ENCODE measurements at regions not wholly inside any gene's neighbourhood (a gene's known extent, or its start where the extent isn't known, plus 50 kb on each side); places are given as distances from the start of the nearest gene placed in this dataset.

- no peak overlapping the region for H3K4me3 ChIP-seq (ENCODE audit: insufficient read depth, low read depth, low read length)
- no peaks in the 10 kb centered on the region for H3K27me3 ChIP-seq (ENCODE audit: control insufficient read depth, insufficient read depth, low read length, poor library complexity, severe bottlenecking)
- no peak overlapping the region for H3K27ac ChIP-seq (ENCODE audit: insufficient read depth, low read depth, low read length, poor library complexity, severe bottlenecking)
- H3K9me3 ChIP-seq (ENCODE audit: control insufficient read depth, low read length) = no peaks in the 10 kb centered on the region
- no peaks in the 10 kb centered on the region for H3K4me1 ChIP-seq (ENCODE audit: control insufficient read depth, insufficient read depth, low read length)
- WGBS, 2 experiments = 94 to 95% methylated on average over 6 to 7 of the region's 7 CpGs
- no peaks in the 10 kb centered on the region for H3K36me3 ChIP-seq (ENCODE audit: control insufficient read depth, insufficient read depth, low read length)
These were observed 355.0 kb upstream of the MAP3K7 start for GRCh38 chr6:90941885-90942284.

GRCh38 chr6:90940812-90941481 lies 354.1 kb upstream of the MAP3K7 start:
- H3K4me3 ChIP-seq (ENCODE audit: insufficient read depth, low read depth, low read length) = no peak overlapping the region
- 55 to 64% methylated on average over 2 to 5 of the region's 5 CpGs for WGBS, 2 experiments
- no peaks in the 10 kb centered on the region for H3K27me3 ChIP-seq (ENCODE audit: control insufficient read depth, insufficient read depth, low read length, poor library complexity, severe bottlenecking)
- no peaks in the 10 kb centered on the region for H3K9me3 ChIP-seq (ENCODE audit: control insufficient read depth, low read length)
- H3K27ac ChIP-seq (ENCODE audit: insufficient read depth, low read depth, low read length, poor library complexity, severe bottlenecking) = no peak overlapping the region
- H3K4me1 ChIP-seq (ENCODE audit: control insufficient read depth, insufficient read depth, low read length) = no peaks in the 10 kb centered on the region
- H3K36me3 ChIP-seq (ENCODE audit: control insufficient read depth, insufficient read depth, low read length) = no peaks in the 10 kb centered on the region

GRCh38 chr6:90939906-90940305 lies 353.0 kb upstream of the MAP3K7 start:
- H3K4me3 ChIP-seq (ENCODE audit: insufficient read depth, low read depth, low read length) = no peak overlapping the region
- no peaks in the 10 kb centered on the region for H3K9me3 ChIP-seq (ENCODE audit: control insufficient read depth, low read length)
- WGBS, 2 experiments = 80 to 87% methylated on average over 1 of the region's 1 CpG
- no peaks in the 10 kb centered on the region for H3K27me3 ChIP-seq (ENCODE audit: control insufficient read depth, insufficient read depth, low read length, poor library complexity, severe bottlenecking)
- peaks cover 4% of the 10 kb centered on the region for H3K4me1 ChIP-seq (ENCODE audit: control insufficient read depth, insufficient read depth, low read length)
- no peaks in the 10 kb centered on the region for H3K36me3 ChIP-seq (ENCODE audit: control insufficient read depth, insufficient read depth, low read length)
- H3K27ac ChIP-seq (ENCODE audit: insufficient read depth, low read depth, low read length, poor library complexity, severe bottlenecking) = no peak overlapping the region

DNA sequence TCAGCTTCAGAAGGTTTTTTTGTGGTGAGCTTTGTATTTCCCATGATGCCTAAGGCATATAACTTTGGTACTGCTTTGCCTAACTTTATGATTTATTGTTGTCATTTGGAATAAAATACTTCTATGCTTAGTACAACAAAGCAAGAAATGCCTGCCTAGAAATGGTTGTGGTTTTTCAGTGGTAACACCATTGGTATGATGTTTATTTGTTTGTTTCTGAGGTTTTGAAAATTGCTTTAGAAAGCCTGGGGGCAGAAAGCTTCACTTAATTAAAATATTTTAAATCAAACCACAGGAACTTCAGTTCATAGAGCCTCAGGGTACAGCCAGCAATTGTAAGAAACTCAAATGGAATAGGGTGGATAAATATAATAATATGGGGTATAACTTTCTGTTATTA lies 351.2 kb upstream of the MAP3K7 start:
- H3K36me3 ChIP-seq (ENCODE audit: control insufficient read depth, insufficient read depth, low read length) = no peaks in the 10 kb centered on the region
- H3K27me3 ChIP-seq (ENCODE audit: control insufficient read depth, insufficient read depth, low read length, poor library complexity, severe bottlenecking) = no peaks in the 10 kb centered on the region
- no peaks in the 10 kb centered on the region for H3K9me3 ChIP-seq (ENCODE audit: control insufficient read depth, low read length)
- H3K27ac ChIP-seq (ENCODE audit: insufficient read depth, low read depth, low read length, poor library complexity, severe bottlenecking) = no peak overlapping the region
- H3K4me3 ChIP-seq (ENCODE audit: insufficient read depth, low read depth, low read length) = no peak overlapping the region
- peaks cover 4% of the 10 kb centered on the region for H3K4me1 ChIP-seq (ENCODE audit: control insufficient read depth, insufficient read depth, low read length)

- WGBS, 2 experiments = 92 to 97% methylated on average over 5 of the region's 5 CpGs
These were observed 349.4 kb upstream of the MAP3K7 start for GRCh38 chr6:90936286-90936685.

DNA sequence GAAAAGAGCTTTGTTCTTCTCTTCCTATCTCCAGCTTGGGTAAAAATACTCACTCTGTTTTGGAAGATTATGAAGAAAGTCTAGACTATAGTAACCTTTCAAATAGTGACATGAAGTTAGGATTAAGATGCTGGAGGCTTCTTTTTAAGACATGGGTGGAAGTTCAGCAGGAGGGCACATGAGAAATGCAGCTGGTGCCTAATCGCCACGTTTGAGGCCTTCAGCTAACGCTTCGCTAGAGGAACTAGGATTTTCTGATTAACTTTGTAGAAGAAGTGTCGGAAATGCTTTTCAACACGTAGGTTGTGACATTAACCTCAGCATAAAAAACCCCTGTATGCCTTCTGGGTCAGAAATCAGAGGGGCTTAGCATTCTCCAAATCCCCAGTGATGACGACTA lies 348.1 kb upstream of the MAP3K7 start:
- 86 to 92% methylated on average over 7 of the region's 7 CpGs for WGBS, 2 experiments

More at GRCh38 chr6:90936286-90936685, 349.4 kb upstream of the MAP3K7 start:
- Histone ChIP-seq H3K4me1 (ENCODE audit: control insufficient read depth, insufficient read depth, low read length) (peaks cover 4% of the 10 kb centered on the region), H3K4me3 (ENCODE audit: insufficient read depth, low read depth, low read length) (no peak overlapping the region), H3K27ac (ENCODE audit: insufficient read depth, low read depth, low read length, poor library complexity, severe bottlenecking) (no peak overlapping the region), H3K36me3 (ENCODE audit: control insufficient read depth, insufficient read depth, low read length) (no peaks in the 10 kb centered on the region), H3K27me3 (ENCODE audit: control insufficient read depth, insufficient read depth, low read length, poor library complexity, severe bottlenecking) (no peaks in the 10 kb centered on the region), H3K9me3 (ENCODE audit: control insufficient read depth, low read length) (no peaks in the 10 kb centered on the region)

GRCh38 chr6:90934081-90934480 lies 347.2 kb upstream of the MAP3K7 start:
- H3K4me3 ChIP-seq (ENCODE audit: insufficient read depth, low read depth, low read length) = no peak overlapping the region
- no peaks in the 10 kb centered on the region for H3K9me3 ChIP-seq (ENCODE audit: control insufficient read depth, low read length)
- 86 to 92% methylated on average over 5 of the region's 5 CpGs for WGBS, 2 experiments
- H3K27me3 ChIP-seq (ENCODE audit: control insufficient read depth, insufficient read depth, low read length, poor library complexity, severe bottlenecking) = no peaks in the 10 kb centered on the region
- H3K4me1 ChIP-seq (ENCODE audit: control insufficient read depth, insufficient read depth, low read length) = peaks cover 4% of the 10 kb centered on the region
- H3K36me3 ChIP-seq (ENCODE audit: control insufficient read depth, insufficient read depth, low read length) = no peaks in the 10 kb centered on the region
- H3K27ac ChIP-seq (ENCODE audit: insufficient read depth, low read depth, low read length, poor library complexity, severe bottlenecking) = no peak overlapping the region

More for the DNA sequence above, 348.1 kb upstream of the MAP3K7 start:
- Histone ChIP-seq H3K27ac (ENCODE audit: insufficient read depth, low read depth, low read length, poor library complexity, severe bottlenecking) (no peak overlapping the region), H3K4me1 (ENCODE audit: control insufficient read depth, insufficient read depth, low read length) (peaks cover 4% of the 10 kb centered on the region), H3K9me3 (ENCODE audit: control insufficient read depth, low read length) (no peaks in the 10 kb centered on the region), H3K36me3 (ENCODE audit: control insufficient read depth, insufficient read depth, low read length) (no peaks in the 10 kb centered on the region), H3K4me3 (ENCODE audit: insufficient read depth, low read depth, low read length) (no peak overlapping the region), H3K27me3 (ENCODE audit: control insufficient read depth, insufficient read depth, low read length, poor library complexity, severe bottlenecking) (no peaks in the 10 kb centered on the region)

DNA sequence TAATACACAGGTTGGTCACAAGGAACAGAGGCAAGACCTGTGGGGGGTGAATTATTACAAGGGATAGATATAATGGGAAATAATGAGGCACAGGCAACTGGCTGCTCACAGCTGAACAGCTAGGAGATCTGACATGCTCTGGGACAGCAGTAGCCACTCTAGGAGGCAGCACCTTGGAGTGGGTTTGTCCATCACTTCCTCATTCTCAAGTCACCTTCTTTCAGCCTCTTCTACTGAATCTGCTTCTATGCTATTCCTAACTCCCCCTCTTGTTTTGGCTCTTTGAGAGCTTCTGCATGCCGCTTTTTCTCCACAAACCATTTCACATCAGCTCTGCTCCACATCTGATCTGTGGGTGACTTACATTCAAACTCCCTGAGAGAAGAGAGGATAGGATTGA lies 345.5 kb upstream of the MAP3K7 start:
- Histone ChIP-seq H3K4me3 (ENCODE audit: insufficient read depth, low read depth, low read length) (no peak overlapping the region), H3K9me3 (ENCODE audit: control insufficient read depth, low read length) (no peaks in the 10 kb centered on the region), H3K36me3 (ENCODE audit: control insufficient read depth, insufficient read depth, low read length) (no peaks in the 10 kb centered on the region), H3K4me1 (ENCODE audit: control insufficient read depth, insufficient read depth, low read length) (peaks cover 4% of the 10 kb centered on the region), H3K27ac (ENCODE audit: insufficient read depth, low read depth, low read length, poor library complexity, severe bottlenecking) (no peak overlapping the region), H3K27me3 (ENCODE audit: control insufficient read depth, insufficient read depth, low read length, poor library complexity, severe bottlenecking) (no peaks in the 10 kb centered on the region)
- 100% methylated on average over 1 of the region's 1 CpG for WGBS, 2 experiments

DNA sequence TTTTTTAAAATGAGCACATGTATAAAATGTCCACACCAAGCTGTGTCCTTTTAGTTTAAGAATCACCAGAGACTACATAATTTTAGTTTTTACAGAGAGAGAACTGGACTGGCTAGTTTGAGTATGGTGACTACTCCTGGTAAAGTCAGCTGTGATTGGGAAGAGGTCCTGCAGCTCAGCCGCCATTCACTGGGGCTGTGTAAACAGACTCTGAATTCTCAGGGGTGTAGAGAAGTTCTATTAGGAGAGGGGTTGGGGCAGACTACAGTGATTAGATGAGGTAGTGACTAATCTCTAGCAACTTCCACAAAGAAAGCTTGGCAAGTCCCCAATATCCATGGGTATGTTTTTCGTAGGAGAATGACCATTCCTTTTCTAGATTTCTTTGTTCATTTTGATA lies 341.2 kb upstream of the MAP3K7 start:
- 43 to 75% methylated on average over 1 to 2 of the region's 2 CpGs for WGBS, 2 experiments
- H3K36me3 ChIP-seq (ENCODE audit: control insufficient read depth, insufficient read depth, low read length) = no peaks in the 10 kb centered on the region
- no peak overlapping the region for H3K27ac ChIP-seq (ENCODE audit: insufficient read depth, low read depth, low read length, poor library complexity, severe bottlenecking)
- H3K4me3 ChIP-seq (ENCODE audit: insufficient read depth, low read depth, low read length) = no peak overlapping the region
- H3K9me3 ChIP-seq (ENCODE audit: control insufficient read depth, low read length) = no peaks in the 10 kb centered on the region
- no peaks in the 10 kb centered on the region for H3K4me1 ChIP-seq (ENCODE audit: control insufficient read depth, insufficient read depth, low read length)
- H3K27me3 ChIP-seq (ENCODE audit: control insufficient read depth, insufficient read depth, low read length, poor library complexity, severe bottlenecking) = no peaks in the 10 kb centered on the region

- H3K27me3 ChIP-seq (ENCODE audit: control insufficient read depth, insufficient read depth, low read length, poor library complexity, severe bottlenecking) = no peaks in the 10 kb centered on the region
- no peaks in the 10 kb centered on the region for H3K9me3 ChIP-seq (ENCODE audit: control insufficient read depth, low read length)
- H3K4me3 ChIP-seq (ENCODE audit: insufficient read depth, low read depth, low read length) = no peak overlapping the region
- H3K36me3 ChIP-seq (ENCODE audit: control insufficient read depth, insufficient read depth, low read length) = no peaks in the 10 kb centered on the region
- 95 to 96% methylated on average over 4 of the region's 4 CpGs for WGBS, 2 experiments
- H3K4me1 ChIP-seq (ENCODE audit: control insufficient read depth, insufficient read depth, low read length) = no peaks in the 10 kb centered on the region
- H3K27ac ChIP-seq (ENCODE audit: insufficient read depth, low read depth, low read length, poor library complexity, severe bottlenecking) = no peak overlapping the region
These were observed 338.9 kb upstream of the MAP3K7 start for GRCh38 chr6:90925726-90926125.

DNA sequence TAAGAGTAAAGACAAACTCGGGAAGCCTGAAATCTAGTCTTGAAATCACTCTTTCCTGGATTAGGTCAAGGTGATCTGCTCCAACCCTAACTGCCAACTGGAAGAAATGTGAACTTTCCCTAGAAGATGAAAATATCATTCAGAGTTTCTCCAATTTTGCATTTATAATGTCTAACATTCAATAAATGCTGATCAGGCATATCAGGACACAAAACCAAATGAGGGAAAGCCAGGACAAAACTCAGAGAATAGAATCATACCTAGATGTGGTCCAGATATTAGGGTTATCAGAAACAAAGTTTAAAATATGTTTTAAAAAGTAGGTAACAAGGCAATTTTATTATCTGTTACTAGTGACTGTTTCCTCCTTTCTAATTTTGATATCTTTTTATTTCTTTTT lies 335.5 kb upstream of the MAP3K7 start:
- Histone ChIP-seq H3K4me1 (ENCODE audit: control insufficient read depth, insufficient read depth, low read length) (no peaks in the 10 kb centered on the region), H3K4me3 (ENCODE audit: insufficient read depth, low read depth, low read length) (no peak overlapping the region), H3K36me3 (ENCODE audit: control insufficient read depth, insufficient read depth, low read length) (no peaks in the 10 kb centered on the region), H3K9me3 (ENCODE audit: control insufficient read depth, low read length) (no peaks in the 10 kb centered on the region), H3K27me3 (ENCODE audit: control insufficient read depth, insufficient read depth, low read length, poor library complexity, severe bottlenecking) (no peaks in the 10 kb centered on the region), H3K27ac (ENCODE audit: insufficient read depth, low read depth, low read length, poor library complexity, severe bottlenecking) (no peak overlapping the region)
- 88 to 94% methylated on average over 1 of the region's 1 CpG for WGBS, 2 experiments

All from ectodermal cell (in vitro differentiated cells).